ENCODE measurements at regions not wholly inside any gene's neighbourhood (a gene's known extent, or its start where the extent isn't known, plus 50 kb on each side); places are given as distances from the start of the nearest gene placed in this dataset.

DNA sequence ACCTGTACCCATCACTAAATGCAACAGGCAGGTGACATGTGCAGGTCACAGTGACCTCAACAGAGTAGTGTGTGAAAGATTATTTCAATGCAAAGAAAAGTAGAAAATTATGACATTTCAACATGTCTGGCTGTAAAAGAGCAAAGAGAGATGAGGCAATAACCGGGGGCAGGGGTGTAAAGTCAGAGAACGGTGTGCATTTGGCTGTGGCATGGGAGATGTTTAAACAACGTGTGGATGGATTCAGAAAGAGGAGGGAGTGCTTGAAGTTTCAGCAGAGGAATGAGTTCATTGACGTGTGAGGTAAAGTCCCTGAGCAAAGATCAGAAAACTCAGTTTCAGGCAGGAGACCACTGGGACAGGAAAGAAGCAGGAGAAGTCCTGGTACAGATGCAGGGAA lies 229.7 kb downstream of the BUD13 start:
- no peaks in the 10 kb centered on the region for H3K9me3 ChIP-seq (ENCODE audit: control insufficient read depth, low read depth, low read length)
- H3K9ac ChIP-seq (ENCODE audit: low read length): no peak overlapping the region

DNA sequence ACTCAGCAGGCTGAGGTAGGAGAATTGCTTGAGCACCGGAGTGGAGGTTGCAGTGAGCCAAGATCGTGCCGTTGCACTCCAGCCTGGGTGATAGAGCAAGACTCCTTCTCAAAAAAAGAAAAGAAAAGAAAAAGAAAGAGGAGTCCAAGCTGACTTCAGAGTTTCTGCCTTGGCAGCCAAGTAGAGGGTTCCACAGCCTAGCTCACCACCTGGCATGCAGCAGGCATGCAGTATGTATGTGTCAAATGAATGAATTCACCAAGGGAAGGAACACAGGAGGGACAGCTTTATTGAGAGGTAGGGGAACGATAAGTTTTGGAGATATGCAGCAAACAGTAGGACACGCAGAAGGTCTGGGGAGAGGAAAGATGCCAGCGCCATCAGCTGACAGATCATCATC lies 230.4 kb downstream of the BUD13 start:
- Histone ChIP-seq H3K4me3 (ENCODE audit: low read length) (no peak overlapping the region), H3K27me3 (ENCODE audit: control insufficient read depth, insufficient read depth, low read length) (no peaks in the 10 kb centered on the region), H3K4me1 (ENCODE audit: control insufficient read depth, low read depth, low read length) (no peaks in the 10 kb centered on the region), H3K27ac (ENCODE audit: low read length) (no peak overlapping the region), H3K9me3 (ENCODE audit: control insufficient read depth, low read depth, low read length) (no peaks in the 10 kb centered on the region), H3K36me3 (ENCODE audit: control insufficient read depth, low read depth, low read length) (no peaks in the 10 kb centered on the region), H3K9ac (ENCODE audit: low read length) (no peak overlapping the region)

More for the DNA sequence above, 229.7 kb downstream of the BUD13 start:
- no peak overlapping the region for H3K4me3 ChIP-seq (ENCODE audit: low read length)
- no peaks in the 10 kb centered on the region for H3K4me1 ChIP-seq (ENCODE audit: control insufficient read depth, low read depth, low read length)
- no peaks in the 10 kb centered on the region for H3K36me3 ChIP-seq (ENCODE audit: control insufficient read depth, low read depth, low read length)
- no peaks in the 10 kb centered on the region for H3K27me3 ChIP-seq (ENCODE audit: control insufficient read depth, insufficient read depth, low read length)
- no peak overlapping the region for H3K27ac ChIP-seq (ENCODE audit: low read length)

DNA sequence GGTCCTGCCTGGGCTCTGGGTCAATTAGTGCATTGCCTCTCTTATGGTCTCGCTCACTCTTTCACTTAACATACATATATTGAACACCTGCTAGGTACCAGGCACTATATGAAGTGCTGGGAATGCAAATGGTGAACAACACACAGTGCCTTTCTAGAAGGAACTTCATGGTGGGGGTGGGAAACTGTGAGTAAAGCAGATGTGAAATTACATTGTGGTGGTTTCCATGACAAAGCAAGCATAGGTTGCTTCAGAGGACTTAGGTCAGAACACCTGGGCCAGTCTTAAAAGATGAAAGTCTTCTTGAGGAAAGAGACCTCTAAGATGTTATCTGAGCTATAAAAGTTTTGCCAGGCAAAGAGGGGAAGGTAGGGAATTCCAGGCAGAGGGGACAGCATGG lies 231.3 kb downstream of the BUD13 start:
- no peak overlapping the region for H3K27ac ChIP-seq (ENCODE audit: low read length)
- H3K27me3 ChIP-seq (ENCODE audit: control insufficient read depth, insufficient read depth, low read length): no peaks in the 10 kb centered on the region
- no peaks in the 10 kb centered on the region for H3K36me3 ChIP-seq (ENCODE audit: control insufficient read depth, low read depth, low read length)
- no peaks in the 10 kb centered on the region for H3K4me1 ChIP-seq (ENCODE audit: control insufficient read depth, low read depth, low read length)
- H3K9me3 ChIP-seq (ENCODE audit: control insufficient read depth, low read depth, low read length): no peaks in the 10 kb centered on the region
- H3K4me3 ChIP-seq (ENCODE audit: low read length): no peak overlapping the region
- H3K9ac ChIP-seq (ENCODE audit: low read length): no peak overlapping the region

DNA sequence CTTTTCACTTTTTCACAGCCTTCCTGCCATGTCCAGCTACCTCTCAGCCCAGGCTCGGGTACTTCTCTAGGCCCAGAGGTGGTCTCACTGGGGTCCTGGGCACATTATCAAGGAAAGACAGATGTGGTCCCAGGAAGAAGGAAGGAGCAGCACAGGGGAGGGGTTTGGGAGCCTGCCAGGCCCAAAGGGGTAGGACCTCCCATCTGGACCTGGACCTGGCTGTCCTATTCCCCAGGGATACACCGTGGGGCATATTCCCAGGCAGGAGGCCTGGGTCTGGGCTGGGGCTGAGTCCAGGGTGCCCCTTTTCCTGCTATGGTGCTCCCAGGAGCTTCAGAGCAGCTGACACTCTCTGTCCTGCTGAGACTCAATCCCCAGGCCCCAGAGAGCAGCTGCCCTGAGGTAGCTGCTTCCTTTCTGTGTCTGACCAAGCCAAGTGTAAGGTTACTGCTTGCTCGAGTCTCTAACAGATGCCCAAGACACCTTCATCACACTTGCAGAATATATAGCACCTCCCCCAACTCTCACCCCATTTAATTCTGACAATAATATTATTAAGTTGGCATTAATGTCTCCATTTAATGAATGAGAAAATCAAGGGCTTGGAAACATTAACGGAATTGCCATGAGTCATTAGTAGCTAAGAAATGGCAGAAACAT lies 232.0 kb downstream of the BUD13 start:
- Histone ChIP-seq H3K27ac (ENCODE audit: low read length) (no peak overlapping the region), H3K27me3 (ENCODE audit: control insufficient read depth, insufficient read depth, low read length) (no peaks in the 10 kb centered on the region), H3K9me3 (ENCODE audit: control insufficient read depth, low read depth, low read length) (no peaks in the 10 kb centered on the region), H3K36me3 (ENCODE audit: control insufficient read depth, low read depth, low read length) (no peaks in the 10 kb centered on the region), H3K4me1 (ENCODE audit: control insufficient read depth, low read depth, low read length) (no peaks in the 10 kb centered on the region), H3K9ac (ENCODE audit: low read length) (no peak overlapping the region), H3K4me3 (ENCODE audit: low read length) (no peak overlapping the region)

DNA sequence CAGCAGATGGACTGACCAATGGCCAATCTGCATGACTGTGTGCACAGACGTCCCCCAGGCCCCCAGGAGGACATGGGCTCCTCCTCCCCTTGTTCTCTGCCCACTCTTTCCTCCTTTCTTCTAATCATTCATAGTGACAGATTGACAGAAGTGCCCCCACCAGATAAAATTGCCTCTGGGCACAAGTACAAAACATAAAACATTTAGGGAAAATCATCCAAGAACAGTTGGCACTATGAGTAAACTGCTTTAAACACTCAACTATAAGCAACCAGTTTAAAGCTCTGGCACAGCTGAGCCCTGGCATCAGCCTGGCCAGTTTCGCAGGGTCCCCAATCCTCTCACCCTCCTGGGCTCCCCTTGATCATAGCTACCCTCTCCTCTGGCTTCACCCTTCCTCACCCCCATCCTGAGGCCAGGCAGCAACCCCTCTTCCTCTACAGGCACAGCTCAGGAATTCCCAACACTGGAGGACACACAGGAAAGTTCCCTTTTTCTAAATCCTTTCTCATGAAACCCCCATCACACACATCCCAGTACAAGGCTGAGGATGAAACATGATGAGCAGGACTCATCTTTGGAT lies 232.9 kb downstream of the BUD13 start:
- no peaks in the 10 kb centered on the region for H3K9me3 ChIP-seq (ENCODE audit: control insufficient read depth, low read depth, low read length)
- no peaks in the 10 kb centered on the region for H3K4me1 ChIP-seq (ENCODE audit: control insufficient read depth, low read depth, low read length)
- H3K27me3 ChIP-seq (ENCODE audit: control insufficient read depth, insufficient read depth, low read length): no peaks in the 10 kb centered on the region
- no peak overlapping the region for H3K9ac ChIP-seq (ENCODE audit: low read length)
- H3K36me3 ChIP-seq (ENCODE audit: control insufficient read depth, low read depth, low read length): no peaks in the 10 kb centered on the region
- no peak overlapping the region for H3K4me3 ChIP-seq (ENCODE audit: low read length)
- H3K27ac ChIP-seq (ENCODE audit: low read length): no peak overlapping the region

DNA sequence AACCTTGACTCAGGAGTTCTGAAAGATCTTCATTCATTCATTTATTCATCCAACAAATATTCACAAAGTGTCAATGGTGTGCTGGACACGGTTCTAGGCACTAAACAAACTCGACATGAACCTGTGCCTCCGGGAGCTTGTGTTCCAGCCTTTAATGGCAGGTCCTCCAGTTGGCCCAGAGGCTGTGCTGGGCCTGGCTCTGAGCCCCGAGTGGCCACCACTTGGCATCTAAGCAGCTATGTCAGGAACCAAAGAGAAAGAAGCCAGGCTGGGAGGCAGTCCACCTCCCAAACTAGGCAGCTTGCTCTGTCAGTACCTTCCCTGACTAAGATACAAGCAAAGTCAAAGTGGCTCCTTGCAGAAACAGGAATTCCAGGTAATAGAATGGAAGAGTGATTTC lies 233.6 kb downstream of the BUD13 start:
- H3K27me3 ChIP-seq (ENCODE audit: control insufficient read depth, insufficient read depth, low read length): no peaks in the 10 kb centered on the region

DNA sequence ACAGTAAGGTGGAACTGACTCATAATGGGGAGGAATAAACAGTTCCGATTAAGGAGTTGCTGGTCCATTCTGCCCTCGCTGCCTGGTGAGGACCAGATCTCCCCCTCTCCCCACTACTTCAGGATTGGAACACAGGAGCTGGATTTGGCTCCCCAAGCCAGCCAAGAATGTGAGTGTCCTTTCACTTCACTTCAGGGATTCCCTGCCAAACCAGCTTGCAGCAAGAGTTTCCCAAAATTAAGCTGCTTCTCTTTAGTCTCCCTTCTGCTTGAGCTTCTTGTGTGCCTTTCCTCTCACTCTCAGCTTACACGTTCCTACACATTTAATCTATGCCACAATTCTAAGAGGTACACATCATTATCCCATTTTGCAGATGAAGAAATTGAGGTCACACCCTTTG lies 234.1 kb downstream of the BUD13 start:
- Histone ChIP-seq H3K9ac (ENCODE audit: low read length) (no peak overlapping the region), H3K27ac (ENCODE audit: low read length) (no peak overlapping the region), H3K9me3 (ENCODE audit: control insufficient read depth, low read depth, low read length) (no peaks in the 10 kb centered on the region), H3K36me3 (ENCODE audit: control insufficient read depth, low read depth, low read length) (no peaks in the 10 kb centered on the region), H3K4me1 (ENCODE audit: control insufficient read depth, low read depth, low read length) (peaks cover 3% of the 10 kb centered on the region), H3K4me3 (ENCODE audit: low read length) (no peak overlapping the region), H3K27me3 (ENCODE audit: control insufficient read depth, insufficient read depth, low read length) (no peaks in the 10 kb centered on the region)

More for the DNA sequence above, 233.6 kb downstream of the BUD13 start:
- H3K27ac ChIP-seq (ENCODE audit: low read length): no peak overlapping the region
- H3K4me3 ChIP-seq (ENCODE audit: low read length): no peak overlapping the region
- no peak overlapping the region for H3K9ac ChIP-seq (ENCODE audit: low read length)
- H3K4me1 ChIP-seq (ENCODE audit: control insufficient read depth, low read depth, low read length): no peaks in the 10 kb centered on the region
- no peaks in the 10 kb centered on the region for H3K9me3 ChIP-seq (ENCODE audit: control insufficient read depth, low read depth, low read length)
- no peaks in the 10 kb centered on the region for H3K36me3 ChIP-seq (ENCODE audit: control insufficient read depth, low read depth, low read length)

DNA sequence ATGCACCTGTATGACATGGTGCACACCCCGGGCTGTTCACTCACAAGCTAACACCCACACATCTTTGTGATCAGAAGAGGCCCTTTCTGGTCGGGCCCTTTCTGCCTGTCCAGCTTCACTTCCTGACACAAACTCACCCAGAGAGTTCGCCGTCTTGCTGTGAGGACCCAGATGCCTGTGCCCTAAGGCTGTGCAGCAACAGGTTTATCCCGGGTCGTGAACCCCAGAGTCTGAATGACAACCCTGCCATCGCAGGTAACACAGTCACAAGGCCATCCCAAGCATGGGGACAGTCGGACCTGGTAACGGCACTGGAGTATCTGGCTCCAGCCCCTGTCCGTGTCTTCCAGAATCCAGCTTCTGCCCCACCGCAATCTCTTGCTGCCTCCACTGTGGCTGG lies 235.1 kb downstream of the BUD13 start:
- Histone ChIP-seq H3K27ac (ENCODE audit: low read length) (no peak overlapping the region), H3K4me3 (ENCODE audit: low read length) (no peak overlapping the region), H3K36me3 (ENCODE audit: control insufficient read depth, low read depth, low read length) (no peaks in the 10 kb centered on the region), H3K4me1 (ENCODE audit: control insufficient read depth, low read depth, low read length) (peaks cover 5% of the 10 kb centered on the region), H3K27me3 (ENCODE audit: control insufficient read depth, insufficient read depth, low read length) (no peaks in the 10 kb centered on the region), H3K9ac (ENCODE audit: low read length) (no peak overlapping the region), H3K9me3 (ENCODE audit: control insufficient read depth, low read depth, low read length) (no peaks in the 10 kb centered on the region)

DNA sequence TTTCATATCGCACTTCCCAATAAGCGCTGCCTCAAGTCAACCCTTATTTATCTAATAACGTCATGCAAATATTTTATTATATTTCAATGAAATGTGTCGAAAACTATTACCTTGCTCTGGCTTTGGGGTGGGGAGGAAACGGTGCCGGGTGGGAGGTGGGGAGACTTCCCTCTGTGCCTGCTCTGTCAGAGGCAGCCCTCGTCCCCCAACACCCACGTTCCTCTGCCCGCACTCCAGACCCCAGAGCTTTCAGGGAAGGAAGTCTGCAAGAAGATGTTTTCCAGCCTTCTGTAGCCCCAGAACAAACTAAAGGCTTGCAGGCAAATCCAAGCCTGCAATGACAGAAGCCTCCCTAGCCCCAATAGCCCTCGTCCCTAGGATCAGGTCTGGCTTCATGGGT lies 235.7 kb downstream of the BUD13 start:
- H3K4me3 ChIP-seq (ENCODE audit: low read length): no peak overlapping the region
- no peaks in the 10 kb centered on the region for H3K9me3 ChIP-seq (ENCODE audit: control insufficient read depth, low read depth, low read length)
- no peak overlapping the region for H3K9ac ChIP-seq (ENCODE audit: low read length)
- H3K27ac ChIP-seq (ENCODE audit: low read length): no peak overlapping the region
- H3K36me3 ChIP-seq (ENCODE audit: control insufficient read depth, low read depth, low read length): no peaks in the 10 kb centered on the region
- H3K27me3 ChIP-seq (ENCODE audit: control insufficient read depth, insufficient read depth, low read length): no peaks in the 10 kb centered on the region
- H3K4me1 ChIP-seq (ENCODE audit: control insufficient read depth, low read depth, low read length): peaks cover 5% of the 10 kb centered on the region

DNA sequence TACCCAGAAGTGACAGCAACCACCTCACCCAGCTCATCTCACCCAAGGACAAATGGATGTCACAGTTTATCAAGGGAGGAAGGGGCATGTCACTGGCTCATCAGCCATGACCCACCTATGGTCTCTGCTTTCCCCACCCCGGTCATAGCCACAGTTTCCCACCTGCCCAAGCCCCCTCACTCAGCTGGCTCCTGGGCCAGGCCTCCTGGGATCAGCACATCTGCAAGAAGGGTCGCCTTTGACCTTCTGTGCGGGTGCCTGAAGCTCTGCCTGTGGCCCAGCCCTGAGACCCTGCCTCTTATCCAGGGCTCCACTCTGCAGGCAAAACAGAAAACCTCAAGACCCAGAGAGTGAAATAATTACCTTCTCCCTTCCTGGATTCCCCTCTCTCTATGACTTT lies 236.4 kb downstream of the BUD13 start:
- Histone ChIP-seq H3K4me3 (ENCODE audit: low read length) (no peak overlapping the region), H3K36me3 (ENCODE audit: control insufficient read depth, low read depth, low read length) (no peaks in the 10 kb centered on the region), H3K9ac (ENCODE audit: low read length) (no peak overlapping the region), H3K9me3 (ENCODE audit: control insufficient read depth, low read depth, low read length) (no peaks in the 10 kb centered on the region), H3K4me1 (ENCODE audit: control insufficient read depth, low read depth, low read length) (peaks cover 5% of the 10 kb centered on the region), H3K27me3 (ENCODE audit: control insufficient read depth, insufficient read depth, low read length) (no peaks in the 10 kb centered on the region), H3K27ac (ENCODE audit: low read length) (no peak overlapping the region)

DNA sequence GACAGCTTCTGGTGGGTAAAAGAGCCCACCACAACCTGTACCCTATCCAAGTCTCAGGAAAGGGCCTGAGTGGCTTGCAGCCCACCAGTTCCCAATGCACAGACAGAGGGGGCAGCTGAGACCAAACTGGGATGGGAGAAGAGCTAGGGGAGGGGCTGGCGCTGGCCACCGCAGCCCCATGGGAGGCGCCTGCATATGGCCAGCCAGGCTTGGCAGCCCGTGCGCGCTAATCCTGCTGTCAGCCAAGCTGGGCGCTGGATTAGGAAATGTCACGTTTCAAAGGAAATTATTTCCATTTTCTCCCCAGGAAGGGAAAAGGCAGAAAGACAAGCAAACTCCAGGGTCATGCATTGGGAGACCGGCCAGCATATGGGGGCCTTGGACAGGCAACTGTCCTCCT lies 236.8 kb downstream of the BUD13 start:
- no peaks in the 10 kb centered on the region for H3K9me3 ChIP-seq (ENCODE audit: control insufficient read depth, low read depth, low read length)
- H3K4me1 ChIP-seq (ENCODE audit: control insufficient read depth, low read depth, low read length): peaks cover 5% of the 10 kb centered on the region
- no peaks in the 10 kb centered on the region for H3K27me3 ChIP-seq (ENCODE audit: control insufficient read depth, insufficient read depth, low read length)
- H3K9ac ChIP-seq (ENCODE audit: low read length): no peak overlapping the region
- H3K36me3 ChIP-seq (ENCODE audit: control insufficient read depth, low read depth, low read length): no peaks in the 10 kb centered on the region
- no peak overlapping the region for H3K4me3 ChIP-seq (ENCODE audit: low read length)
- H3K27ac ChIP-seq (ENCODE audit: low read length): no peak overlapping the region

DNA sequence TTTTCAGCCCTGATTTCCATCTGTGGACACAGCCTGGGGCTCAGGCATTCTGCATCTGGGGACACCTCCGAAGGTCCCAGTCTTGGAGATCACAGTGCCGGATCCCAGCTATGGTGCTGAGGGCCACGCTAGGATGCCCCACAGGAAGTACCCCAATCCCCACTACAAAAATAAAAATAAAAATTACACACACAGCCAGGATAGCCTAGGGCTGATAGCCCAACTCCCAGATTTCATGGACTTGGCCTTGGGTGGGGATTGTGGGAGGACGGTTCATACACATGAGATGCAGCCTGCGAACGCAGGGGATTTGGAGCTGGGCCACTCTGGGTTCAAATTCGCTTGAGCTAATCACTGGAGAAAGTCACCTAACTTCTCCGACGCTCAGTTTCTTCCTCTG lies 237.7 kb downstream of the BUD13 start:
- Histone ChIP-seq H3K9ac (ENCODE audit: low read length) (no peak overlapping the region), H3K4me1 (ENCODE audit: control insufficient read depth, low read depth, low read length) (peaks cover 5% of the 10 kb centered on the region), H3K36me3 (ENCODE audit: control insufficient read depth, low read depth, low read length) (no peaks in the 10 kb centered on the region), H3K27ac (ENCODE audit: low read length) (no peak overlapping the region), H3K9me3 (ENCODE audit: control insufficient read depth, low read depth, low read length) (no peaks in the 10 kb centered on the region), H3K4me3 (ENCODE audit: low read length) (no peak overlapping the region), H3K27me3 (ENCODE audit: control insufficient read depth, insufficient read depth, low read length) (no peaks in the 10 kb centered on the region)

Data from iPS-18a (cell line).